Right forelimb (tissue), 1 donor: ENCODE measurements at regions not wholly inside any gene's neighbourhood (a gene's known extent, or its start where the extent isn't known, plus 50 kb on each side); places are given as distances from the start of the nearest gene placed in this dataset.
"Not testable (repeated sequence)": the region's sequence is repeated elsewhere in the genome, so short reads cannot be mapped to it uniquely, and the experiment has no call there.

Source experiments
- DNase-seq: peaks from one replicate; pipeline ENCODE4 v3.0.0-alpha.2; 2018

DNA sequence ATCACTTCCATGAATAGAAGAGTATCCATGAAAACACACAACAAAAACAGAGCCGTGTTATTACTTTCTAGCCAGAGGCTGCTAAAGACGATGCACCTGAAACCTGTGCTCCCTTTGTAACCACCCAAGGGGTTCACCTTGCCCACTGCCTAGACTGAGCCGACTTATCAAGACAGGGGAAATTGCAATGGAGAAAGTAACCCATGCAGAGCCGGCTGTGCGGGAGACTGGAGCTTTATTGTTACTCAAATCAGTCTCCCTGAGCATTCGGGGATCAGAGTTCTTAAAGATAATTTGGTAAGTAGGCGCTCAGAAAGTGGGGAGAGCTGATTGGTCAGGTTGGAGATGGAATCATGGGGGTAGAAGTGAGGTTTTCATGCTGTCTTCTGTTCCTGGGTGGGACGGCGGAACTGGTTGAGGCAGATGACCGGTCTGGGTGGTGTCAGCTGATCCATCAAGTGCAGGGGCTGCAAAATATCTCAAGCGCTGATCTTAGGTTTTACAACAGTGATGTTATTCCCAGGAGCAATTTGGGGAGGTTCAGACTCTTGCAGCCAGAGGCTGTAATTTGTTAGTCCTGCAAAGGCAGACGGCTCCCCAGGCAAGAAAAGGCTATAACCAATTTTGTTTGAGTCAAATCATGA is 366.6 kb downstream of the PREX1 start:
- DNase-seq = no peak

DNA sequence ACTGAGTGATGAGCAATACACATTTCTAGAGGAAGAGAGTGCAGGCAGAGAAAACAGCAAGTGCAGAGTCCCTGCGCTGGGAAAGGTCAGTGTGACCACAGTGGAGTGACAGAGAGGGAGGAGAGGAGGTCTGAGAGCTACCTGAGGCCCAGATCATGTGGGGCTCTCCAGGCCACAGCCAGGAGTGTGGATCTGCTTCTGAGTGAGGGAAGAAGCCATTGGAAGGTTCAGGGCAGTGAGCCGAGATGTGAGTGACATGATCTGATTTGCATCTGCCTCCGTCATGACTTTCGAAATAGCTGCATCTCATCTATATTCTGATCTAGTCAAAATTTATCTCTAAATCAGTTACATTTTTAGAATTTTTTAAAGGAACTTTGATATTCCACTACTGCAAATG is 367.1 kb downstream of the PREX1 start:
- DNase-seq = no peak

- DNase-seq = no peak
Measured at GRCh38 chr20:48459722-48460395, 367.9 kb downstream of the PREX1 start.

GRCh38 chr20:48458601-48459385 is 369.0 kb downstream of the PREX1 start:
- DNase-seq = no peak

- DNase-seq = no peak
Measured at GRCh38 chr20:48458003-48458377, 369.8 kb downstream of the PREX1 start.

GRCh38 chr20:48457193-48458002 is 370.4 kb downstream of the PREX1 start:
- no peak for DNase-seq

GRCh38 chr20:48456366-48457192 is 371.2 kb downstream of the PREX1 start:
- DNase-seq = no peak

- DNase-seq = no peak
Measured at GRCh38 chr20:48455651-48456365, 372.0 kb downstream of the PREX1 start.

- DNase-seq = no peak
Measured at GRCh38 chr20:48454671-48455490, 372.9 kb downstream of the PREX1 start.

DNA sequence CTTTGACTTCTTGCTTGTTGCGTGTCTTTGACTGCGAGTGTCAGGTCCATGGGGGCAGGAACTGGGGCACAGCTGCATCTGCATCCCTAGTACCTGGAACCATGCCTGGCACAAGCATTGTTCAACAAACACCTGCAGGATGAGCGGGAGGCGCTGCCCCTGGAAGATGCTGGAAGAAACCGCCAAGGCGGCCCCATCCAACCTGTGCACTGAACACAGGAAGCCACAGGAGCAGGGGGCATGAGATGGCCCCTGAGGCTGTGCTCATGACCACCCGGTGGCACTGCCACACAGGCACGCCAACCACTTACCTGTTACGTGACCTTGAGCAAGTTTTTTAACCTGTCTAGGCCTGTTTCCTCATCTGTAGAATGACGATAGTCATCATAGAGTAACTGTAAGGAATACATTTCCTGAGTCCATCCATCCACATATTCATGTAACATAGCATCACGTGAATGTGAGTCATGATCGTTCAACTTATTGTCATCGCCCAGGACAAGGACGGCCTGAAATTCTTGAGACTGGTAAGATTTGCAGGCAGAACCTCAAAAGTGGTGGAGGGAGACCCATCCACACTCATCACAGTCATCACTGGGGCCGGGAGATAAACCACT is 374.2 kb downstream of the PREX1 start:
- DNase-seq = no peak

DNA sequence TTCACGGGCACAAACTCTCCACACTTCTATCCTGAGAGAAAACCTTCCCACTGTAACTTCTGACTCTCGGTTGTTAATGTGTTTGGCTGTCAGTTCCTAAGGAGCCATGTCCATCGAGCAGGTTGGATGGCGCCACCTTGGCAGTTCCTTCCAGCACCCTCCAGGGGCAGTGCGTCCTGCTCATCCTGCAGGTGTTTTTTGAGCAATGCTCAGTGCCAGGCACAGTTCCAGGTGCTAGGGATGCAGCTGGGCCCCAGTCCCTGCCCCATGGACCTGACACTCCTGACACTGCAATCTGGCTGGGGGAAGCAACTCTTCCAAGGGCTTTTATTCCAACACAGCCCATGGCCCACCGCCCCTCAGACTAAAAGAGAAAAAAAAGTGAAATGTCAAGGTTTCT is 376.4 kb downstream of the PREX1 start:
- DNase-seq = no peak

GRCh38 chr20:48448666-48449600 is 378.9 kb downstream of the PREX1 start:
- DNase-seq = no peak

GRCh38 chr20:48447456-48447855 is 380.3 kb downstream of the PREX1 start:
- no peak for DNase-seq

DNA sequence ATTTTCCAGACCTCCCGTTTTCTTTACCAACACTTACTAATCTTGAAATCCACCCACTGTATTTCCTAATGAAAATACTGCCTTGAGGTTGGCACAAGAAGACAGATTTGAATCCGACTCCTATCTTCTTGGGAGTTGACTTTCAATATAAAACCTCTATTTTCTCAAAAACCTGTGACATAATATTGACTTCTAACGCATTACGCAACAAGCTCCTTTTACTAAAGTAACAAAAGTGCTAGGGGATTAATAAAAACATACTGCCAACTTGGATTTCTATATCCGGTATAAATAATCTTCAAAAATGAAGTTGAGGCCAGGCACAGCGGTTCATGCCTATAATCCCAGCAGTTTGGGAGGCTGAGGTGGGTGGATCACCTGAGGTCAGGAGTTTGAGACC is 382.0 kb downstream of the PREX1 start:
- no peak for DNase-seq

DNA sequence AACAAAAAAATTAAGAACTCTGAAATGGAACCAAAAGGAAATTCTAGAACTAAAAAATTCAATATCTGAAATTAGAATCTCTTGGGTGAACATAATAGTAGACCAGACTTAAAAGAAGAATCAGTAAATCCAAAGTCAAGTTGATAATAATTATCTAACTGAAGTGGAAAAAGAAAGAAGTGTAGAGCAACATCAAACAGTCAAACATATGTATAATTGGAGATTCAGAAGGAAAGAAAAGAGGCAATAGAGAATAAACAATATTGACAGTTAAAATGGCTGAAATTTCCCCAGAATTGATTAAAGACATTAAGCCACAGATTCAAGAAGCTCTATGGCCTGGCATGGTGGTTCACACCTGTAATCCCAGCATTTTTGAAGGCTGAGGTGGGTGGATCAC is 383.6 kb downstream of the PREX1 start:
- no peak for DNase-seq

DNA sequence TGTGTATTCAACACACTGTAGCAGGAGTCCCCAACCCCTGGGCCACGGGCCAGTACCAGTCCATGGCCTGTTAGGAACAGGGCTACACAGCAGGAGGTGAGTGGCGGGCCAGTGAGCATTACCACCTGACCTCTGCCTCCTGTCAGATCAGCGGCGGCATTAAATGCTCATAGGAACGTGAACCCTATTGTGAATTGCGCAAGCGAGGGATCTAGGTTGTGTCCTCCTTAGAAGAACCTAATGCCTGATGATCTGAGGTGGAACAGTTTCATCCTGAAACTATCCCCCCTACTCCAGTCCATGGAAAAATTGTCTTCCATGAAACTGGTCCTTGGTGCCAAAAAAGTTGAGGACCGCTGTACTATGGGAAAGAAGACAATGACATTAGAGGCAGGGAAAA is 386.9 kb downstream of the PREX1 start:
- no peak for DNase-seq

- not testable (repeated sequence) for DNase-seq
Measured at GRCh38 chr20:48440261-48440660, 387.5 kb downstream of the PREX1 start.

GRCh38 chr20:48437146-48437545 is 390.7 kb downstream of the PREX1 start:
- DNase-seq = no peak

DNA sequence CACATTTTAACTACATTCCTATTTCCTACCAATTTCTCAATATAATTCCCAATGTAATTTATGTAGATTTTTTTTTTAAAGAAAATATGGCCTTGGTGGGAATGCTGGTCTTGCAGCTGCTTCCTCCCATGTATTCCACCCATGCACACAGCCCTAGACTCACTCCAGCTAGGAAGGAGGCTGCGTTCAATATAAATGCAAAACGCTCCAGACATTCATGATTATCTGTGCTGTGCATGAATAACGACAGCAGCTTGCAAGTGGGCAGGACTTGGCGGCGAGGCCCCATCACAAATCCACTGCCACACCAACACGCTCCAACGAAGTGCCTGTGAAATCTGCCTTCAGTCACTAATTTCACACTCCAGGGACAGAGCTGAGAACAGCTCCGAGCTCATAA is 391.2 kb downstream of the PREX1 start:
- DNase-seq = not testable (repeated sequence)
